Fibroblast of lung (primary cell): ENCODE measurements at regions not wholly inside any gene's neighbourhood (a gene's known extent, or its start where the extent isn't known, plus 50 kb on each side); places are given as distances from the start of the nearest gene placed in this dataset.

Source experiments
- DNase-seq, 2 donors: peaks; one replicate each; pipeline versions ENCODE4 v3.0.0 to v3.0.0-alpha.2; 2010; ENCODE audit warnings: low read depth in 2 of 2
- H2AFZ ChIP-seq: 2 replicates; pipeline ENCODE4 v1.5.1; 2012; ENCODE audit warnings: low read length, control low read depth, inconsistent platforms
- H3K27ac ChIP-seq: 2 replicates; pipeline ENCODE4 v1.5.1; 2011; ENCODE audit warnings: low read length, control low read depth; ENCODE audit not compliant: insufficient read depth
- H3K27me3 ChIP-seq: 2 replicates; pipeline ENCODE4 v1.5.1; 2011; ENCODE audit warnings: mild to moderate bottlenecking, low read length; ENCODE audit not compliant: control insufficient read depth, insufficient read depth
- H3K36me3 ChIP-seq: 2 replicates; pipeline ENCODE4 v1.5.1; 2011; ENCODE audit warnings: low read length; ENCODE audit not compliant: control insufficient read depth, insufficient read depth
- H3K4me1 ChIP-seq: 2 replicates; pipeline ENCODE4 v1.5.1; 2011; ENCODE audit warnings: low read length; ENCODE audit not compliant: control insufficient read depth, insufficient read depth; ENCODE audit errors: extremely low read depth
- H3K4me2 ChIP-seq: 2 replicates; pipeline ENCODE4 v1.5.1; 2011; ENCODE audit warnings: low read length, control low read depth; ENCODE audit not compliant: insufficient read depth; ENCODE audit errors: extremely low read depth
- H3K4me3 ChIP-seq, 4 experiments: fragments of 200-600 bp in 1 of 4; sonication (generic) in 1 of 4; replicated peaks in 1 of 4; 2 replicates each; pipeline ENCODE4 v1.5.1; 2011 to 2016; ENCODE audit warnings: low read length in 4 of 4, low read depth in 3 of 4, mild to moderate bottlenecking in 3 of 4, control low read depth in 2 of 4, inconsistent platforms in 1 of 4, mixed read lengths in 1 of 4; ENCODE audit not compliant: insufficient read depth in 1 of 4; ENCODE audit errors: control extremely low read depth in 1 of 4
- H3K79me2 ChIP-seq: 2 replicates; pipeline ENCODE4 v1.5.1; 2012; ENCODE audit warnings: mild to moderate bottlenecking, low read length, inconsistent platforms; ENCODE audit not compliant: control insufficient read depth, insufficient read depth
- H3K9ac ChIP-seq: 2 replicates; pipeline ENCODE4 v1.5.1; 2011; ENCODE audit warnings: mild to moderate bottlenecking, low read length, control low read depth; ENCODE audit not compliant: insufficient read depth
- H3K9me3 ChIP-seq: 2 replicates; pipeline ENCODE4 v1.5.1; 2012; ENCODE audit warnings: low read depth, low read length; ENCODE audit not compliant: control insufficient read depth, insufficient read depth
- H4K20me1 ChIP-seq: 2 replicates; pipeline ENCODE4 v1.5.1; 2011; ENCODE audit warnings: low read length; ENCODE audit not compliant: control insufficient read depth, insufficient read depth; ENCODE audit errors: extremely low read depth
- CTCF ChIP-seq, 2 donors: IDR thresholded peaks in 1 of 2; conservative IDR thresholded peaks in 1 of 2; 1 replicate in 1 of 2; 2 replicates in 1 of 2; pipeline ENCODE4 v1.5.1; 2011 to 2012; ENCODE audit warnings: low read length in 2 of 2, control low read depth in 1 of 2, inconsistent platforms in 1 of 2, low read depth in 1 of 2, mild to moderate bottlenecking in 1 of 2
- EZH2 ChIP-seq: IDR thresholded peaks from 2 replicates; pipeline ENCODE4 v1.5.1; 2012; ENCODE audit warnings: low read length, control low read depth, mild to moderate bottlenecking; ENCODE audit errors: missing control alignments

- Histone ChIP-seq H3K4me2 (no peak overlapping the region), H4K20me1 (no peaks in the 10 kb centered on the region), H3K4me1 (peaks cover 4% of the 10 kb centered on the region), H3K9ac (no peak overlapping the region), H2AFZ (no peak overlapping the region), H3K36me3 (no peaks in the 10 kb centered on the region), H3K9me3 (no peaks in the 10 kb centered on the region), H3K79me2 (no peaks in the 10 kb centered on the region), H3K4me3 (no peak overlapping the region), H3K27me3 (no peaks in the 10 kb centered on the region), H3K27ac (no peak overlapping the region)
- no peak for TF ChIP-seq EZH2
- TF ChIP-seq CTCF (conservative IDR thresholded peaks at IDR 0.05 in 1 of 2, IDR thresholded peaks at IDR 0.05 in 1 of 2; ENCODE audit: low read depth in 1 of 2, low read length in 2 of 2) = no peak
- no peak for DNase-seq
Observed at GRCh38 chr12:91331371-91331770, 148.8 kb upstream of the DCN start.

DNA sequence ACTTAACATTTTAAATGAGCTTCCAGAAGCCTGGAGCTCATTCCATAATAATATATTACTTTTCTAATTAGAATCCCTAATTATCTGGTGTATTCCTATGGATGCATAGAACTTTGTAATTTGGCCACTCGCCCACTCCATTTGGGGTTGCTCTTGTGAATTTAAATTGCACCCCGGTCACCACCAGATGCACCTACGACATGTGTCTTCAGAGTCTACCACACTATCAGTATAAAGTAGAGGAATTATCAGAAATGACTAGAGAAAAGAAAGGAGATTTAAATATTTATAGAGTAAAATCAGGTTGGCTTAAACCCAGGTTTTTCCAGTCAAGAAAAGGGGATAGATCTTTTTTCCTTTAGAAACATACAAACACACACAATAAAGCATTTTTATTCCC, 145.8 kb upstream of the DCN start:
- no peak overlapping the region for H3K4me3 ChIP-seq
- no peak overlapping the region for H3K9ac ChIP-seq
- H3K9me3 ChIP-seq = no peaks in the 10 kb centered on the region
- H2AFZ ChIP-seq = no peak overlapping the region
- H3K4me1 ChIP-seq = peaks cover 4% of the 10 kb centered on the region
- no peaks in the 10 kb centered on the region for H3K36me3 ChIP-seq
- no peak overlapping the region for H3K4me2 ChIP-seq
- H3K79me2 ChIP-seq = no peaks in the 10 kb centered on the region
- H3K27me3 ChIP-seq = no peaks in the 10 kb centered on the region
- H4K20me1 ChIP-seq = no peaks in the 10 kb centered on the region
- no peak overlapping the region for H3K27ac ChIP-seq
- DNase-seq = no peak
- no peak for TF ChIP-seq EZH2
- TF ChIP-seq CTCF (conservative IDR thresholded peaks at IDR 0.05 in 1 of 2, IDR thresholded peaks at IDR 0.05 in 1 of 2; ENCODE audit: low read depth in 1 of 2, low read length in 2 of 2) = no peak

- H3K27me3 ChIP-seq = no peaks in the 10 kb centered on the region
- H2AFZ ChIP-seq = peak overlapping the region; percentile 32
- no peaks in the 10 kb centered on the region for H3K79me2 ChIP-seq
- H3K27ac ChIP-seq = peak overlapping the region; percentile 26
- no peak overlapping the region for H3K9ac ChIP-seq
- H3K4me3 ChIP-seq = peak overlapping the region in 1 of 4 experiments; percentile 15
- H3K4me2 ChIP-seq = peak overlapping the region; percentile 66
- DNase-seq = peak; percentile 47 to 65
- no peaks in the 10 kb centered on the region for H3K9me3 ChIP-seq
- no peaks in the 10 kb centered on the region for H3K36me3 ChIP-seq
- H4K20me1 ChIP-seq = no peaks in the 10 kb centered on the region
- H3K4me1 ChIP-seq = peaks cover 4% of the 10 kb centered on the region
- TF ChIP-seq EZH2 (no peak), CTCF (conservative IDR thresholded peaks at IDR 0.05 in 1 of 2, IDR thresholded peaks at IDR 0.05 in 1 of 2; ENCODE audit: low read depth in 1 of 2, low read length in 2 of 2) (no peak)
Observed at GRCh38 chr12:91327889-91328288, 145.3 kb upstream of the DCN start.
